Muscle layer of duodenum (tissue), 2 donors: ENCODE measurements at regions not wholly inside any gene's neighbourhood (a gene's known extent, or its start where the extent isn't known, plus 50 kb on each side); places are given as distances from the start of the nearest gene placed in this dataset.

ENCODE experiments used
- H3K27ac ChIP-seq: one replicate; pipeline ENCODE4 v1.7.0; 2013; ENCODE audit warnings: mild to moderate bottlenecking, low read length
- H3K27me3 ChIP-seq: one replicate; pipeline ENCODE4 v1.7.0; 2013; ENCODE audit warnings: low read depth, mild to moderate bottlenecking, control low read depth, low read length
- H3K36me3 ChIP-seq, 2 donors: one replicate each; pipeline ENCODE4 v1.7.0; 2013; ENCODE audit warnings: low read length in 2 of 2, control low read depth in 1 of 2, mild to moderate bottlenecking in 1 of 2; ENCODE audit not compliant: insufficient read depth in 2 of 2, control insufficient read depth in 1 of 2
- H3K4me1 ChIP-seq, 2 donors: one replicate each; pipeline ENCODE4 v1.7.0; 2013; ENCODE audit warnings: low read length in 2 of 2, mild to moderate bottlenecking in 2 of 2, control low read depth in 1 of 2, moderate library complexity in 1 of 2; ENCODE audit not compliant: insufficient read depth in 2 of 2, control insufficient read depth in 1 of 2
- H3K4me3 ChIP-seq, 2 donors: one replicate each; pipeline ENCODE4 v1.7.0; 2013; ENCODE audit warnings: low read length in 2 of 2, low read depth in 1 of 2, mild to moderate bottlenecking in 1 of 2
- H3K9me3 ChIP-seq, 2 donors: one replicate each; pipeline ENCODE4 v1.7.0; 2013; ENCODE audit warnings: low read length in 2 of 2, control low read depth in 1 of 2, mild to moderate bottlenecking in 1 of 2; ENCODE audit not compliant: control insufficient read depth in 1 of 2
- donor health status: healthy.

- no peak overlapping the region for H3K4me3 ChIP-seq
- H3K27ac ChIP-seq = no peak overlapping the region
- H3K4me1 ChIP-seq = no peaks in the 10 kb centered on the region
- H3K27me3 ChIP-seq = no peaks in the 10 kb centered on the region
- H3K9me3 ChIP-seq = no peaks in the 10 kb centered on the region
- no peaks in the 10 kb centered on the region for H3K36me3 ChIP-seq
Measured at GRCh38 chr3:81439108-81439507, 322.3 kb downstream of the GBE1 start.

DNA sequence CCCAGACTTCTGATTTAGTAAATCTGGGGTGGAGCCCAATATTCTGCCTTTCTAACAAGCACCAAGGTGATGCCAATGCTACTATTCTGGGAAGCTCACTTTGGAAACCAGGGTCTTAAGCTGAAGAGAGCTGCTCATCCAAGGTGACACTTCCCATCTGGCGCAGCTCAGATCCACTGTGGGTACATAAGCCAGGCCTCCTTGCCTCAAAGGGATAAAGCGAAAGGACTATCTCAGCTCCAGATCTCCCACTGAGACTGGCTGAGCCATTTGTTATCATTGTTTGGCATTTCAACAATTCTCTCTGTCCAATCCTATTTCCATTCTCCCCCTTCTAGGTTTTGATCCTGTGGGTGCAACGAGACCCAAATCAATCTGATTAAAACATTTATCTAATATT is 323.8 kb downstream of the GBE1 start:
- Histone ChIP-seq H3K4me3 (no peak overlapping the region), H3K27ac (no peak overlapping the region), H3K9me3 (no peaks in the 10 kb centered on the region), H3K36me3 (no peaks in the 10 kb centered on the region), H3K4me1 (no peaks in the 10 kb centered on the region), H3K27me3 (no peaks in the 10 kb centered on the region)

- H3K27me3 ChIP-seq = no peaks in the 10 kb centered on the region
Measured at GRCh38 chr3:81436182-81436581, 325.3 kb downstream of the GBE1 start.

DNA sequence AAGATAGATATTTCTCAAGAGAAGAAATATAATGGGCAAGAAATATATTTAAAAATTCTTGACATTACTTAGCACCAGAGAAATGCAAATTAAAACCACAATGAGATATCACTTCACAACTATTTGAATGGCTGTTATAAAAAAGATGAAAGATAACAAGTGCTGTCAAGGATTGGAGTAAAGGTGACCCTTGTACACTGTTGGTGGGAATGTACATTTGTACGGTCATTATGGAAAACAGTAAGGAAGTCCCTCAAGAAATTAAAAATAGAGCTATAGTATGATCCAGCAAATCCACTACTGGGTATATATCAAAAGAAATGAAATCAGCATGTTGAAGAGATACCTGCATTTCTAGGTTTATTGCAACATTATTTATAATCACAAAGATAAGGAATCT is 326.4 kb downstream of the GBE1 start:
- Histone ChIP-seq H3K9me3 (no peaks in the 10 kb centered on the region), H3K27ac (no peak overlapping the region), H3K4me3 (no peak overlapping the region), H3K4me1 (no peaks in the 10 kb centered on the region), H3K36me3 (no peaks in the 10 kb centered on the region), H3K27me3 (no peaks in the 10 kb centered on the region)

More at GRCh38 chr3:81436182-81436581, 325.3 kb downstream of the GBE1 start:
- Histone ChIP-seq H3K27ac (no peak overlapping the region), H3K4me1 (no peaks in the 10 kb centered on the region), H3K36me3 (no peaks in the 10 kb centered on the region), H3K9me3 (no peaks in the 10 kb centered on the region), H3K4me3 (no peak overlapping the region)

DNA sequence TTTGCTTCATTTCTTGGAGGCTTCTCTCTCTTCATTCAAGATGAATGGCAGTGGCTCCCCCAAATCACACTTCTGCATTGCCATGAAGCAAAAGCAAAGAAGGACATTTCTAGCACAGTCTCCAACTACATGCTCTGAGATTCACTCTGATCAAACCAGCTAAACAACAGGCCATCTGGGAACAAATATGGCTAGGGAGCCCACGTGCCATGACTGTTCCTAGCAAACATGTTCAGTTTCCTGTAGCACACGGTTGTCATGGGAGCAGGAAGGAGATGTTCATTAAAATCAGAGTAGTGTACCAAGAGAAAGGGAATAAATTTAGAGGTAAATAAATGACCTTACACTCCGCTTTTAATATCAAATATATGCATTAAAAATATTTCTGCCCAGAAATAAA is 327.3 kb downstream of the GBE1 start:
- H3K4me3 ChIP-seq = no peak overlapping the region
- no peaks in the 10 kb centered on the region for H3K36me3 ChIP-seq
- H3K9me3 ChIP-seq = no peaks in the 10 kb centered on the region
- no peaks in the 10 kb centered on the region for H3K27me3 ChIP-seq
- no peak overlapping the region for H3K27ac ChIP-seq
- H3K4me1 ChIP-seq = no peaks in the 10 kb centered on the region

- Histone ChIP-seq H3K4me3 (no peak overlapping the region), H3K4me1 (no peaks in the 10 kb centered on the region), H3K27me3 (no peaks in the 10 kb centered on the region), H3K36me3 (no peaks in the 10 kb centered on the region), H3K27ac (no peak overlapping the region), H3K9me3 (no peaks in the 10 kb centered on the region)
Measured at GRCh38 chr3:81433675-81434074, 327.8 kb downstream of the GBE1 start.

DNA sequence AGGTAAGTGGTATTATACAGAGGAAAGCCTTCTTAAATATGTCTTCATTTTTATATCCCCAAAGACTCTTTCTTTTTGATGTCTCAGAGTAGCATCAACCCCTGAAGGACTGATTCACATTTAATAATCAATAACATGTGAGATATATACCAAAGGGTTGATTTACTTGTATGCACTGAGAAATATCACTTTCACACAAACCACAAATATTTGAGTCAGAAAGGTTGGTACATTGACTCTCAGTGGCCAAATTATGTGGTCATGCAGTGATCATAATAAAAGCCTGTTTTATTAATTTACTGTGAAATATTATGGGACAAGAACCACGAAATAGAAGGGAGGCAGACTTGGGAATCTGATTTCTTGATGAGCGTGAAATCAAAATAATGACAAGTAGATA is 329.0 kb downstream of the GBE1 start:
- no peaks in the 10 kb centered on the region for H3K4me1 ChIP-seq
- no peaks in the 10 kb centered on the region for H3K9me3 ChIP-seq
- no peaks in the 10 kb centered on the region for H3K27me3 ChIP-seq
- H3K36me3 ChIP-seq = no peaks in the 10 kb centered on the region
- H3K27ac ChIP-seq = no peak overlapping the region
- no peak overlapping the region for H3K4me3 ChIP-seq

- no peaks in the 10 kb centered on the region for H3K27me3 ChIP-seq
- H3K9me3 ChIP-seq = no peaks in the 10 kb centered on the region
- no peaks in the 10 kb centered on the region for H3K36me3 ChIP-seq
- H3K27ac ChIP-seq = no peak overlapping the region
- H3K4me1 ChIP-seq = no peaks in the 10 kb centered on the region
- no peak overlapping the region for H3K4me3 ChIP-seq
Measured at GRCh38 chr3:81426826-81427577, 334.4 kb downstream of the GBE1 start.

GRCh38 chr3:81425198-81425868 is 336.1 kb downstream of the GBE1 start:
- Histone ChIP-seq H3K27ac (no peak overlapping the region), H3K9me3 (no peaks in the 10 kb centered on the region), H3K4me1 (no peaks in the 10 kb centered on the region), H3K27me3 (no peaks in the 10 kb centered on the region), H3K36me3 (no peaks in the 10 kb centered on the region), H3K4me3 (no peak overlapping the region)

- Histone ChIP-seq H3K36me3 (no peaks in the 10 kb centered on the region), H3K27me3 (no peaks in the 10 kb centered on the region), H3K4me3 (no peak overlapping the region), H3K4me1 (no peaks in the 10 kb centered on the region), H3K9me3 (no peaks in the 10 kb centered on the region), H3K27ac (no peak overlapping the region)
Measured at GRCh38 chr3:81419228-81419627, 342.2 kb downstream of the GBE1 start.

DNA sequence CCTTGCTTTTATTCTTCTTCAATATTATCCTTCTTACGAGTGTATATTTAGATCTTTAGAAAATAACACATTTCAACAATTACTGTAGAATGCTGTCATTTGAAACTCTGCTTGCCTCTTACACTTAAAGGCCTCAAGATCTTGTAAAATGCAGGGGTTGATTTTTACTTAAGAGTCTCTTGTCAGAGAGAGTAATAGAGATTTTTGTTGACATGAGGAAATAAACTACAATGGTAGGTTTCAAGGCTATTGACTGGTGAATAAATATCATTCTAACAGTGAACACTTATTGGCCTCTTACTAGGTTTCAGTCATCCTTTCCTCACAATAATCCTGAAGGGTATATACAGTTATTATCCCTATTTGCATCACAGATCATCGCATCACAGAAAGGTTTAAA is 344.6 kb downstream of the GBE1 start:
- H3K4me3 ChIP-seq = no peak overlapping the region
- H3K36me3 ChIP-seq = no peaks in the 10 kb centered on the region
- H3K4me1 ChIP-seq = no peaks in the 10 kb centered on the region
- H3K27me3 ChIP-seq = no peaks in the 10 kb centered on the region
- no peaks in the 10 kb centered on the region for H3K9me3 ChIP-seq
- H3K27ac ChIP-seq = no peak overlapping the region

DNA sequence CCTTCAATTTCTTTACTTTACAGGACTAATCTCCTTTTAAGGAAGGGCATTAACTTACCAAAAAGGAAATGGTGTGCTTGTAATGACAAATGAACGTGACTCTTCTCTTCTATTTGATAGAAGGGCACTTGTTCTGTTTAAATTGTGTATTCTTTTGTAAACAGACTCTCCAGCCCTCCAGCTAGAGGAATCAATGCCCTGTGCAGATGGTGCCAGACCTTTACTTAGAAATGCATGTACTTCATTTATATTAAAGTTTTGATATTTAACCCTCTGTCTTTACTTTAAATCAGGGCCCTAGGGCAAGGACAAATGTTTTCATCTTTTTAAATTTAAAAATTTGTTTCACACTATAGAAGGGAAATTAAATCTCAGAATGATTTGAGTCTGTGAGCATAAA is 355.1 kb downstream of the GBE1 start:
- Histone ChIP-seq H3K27me3 (no peaks in the 10 kb centered on the region), H3K27ac (no peak overlapping the region), H3K4me3 (no peak overlapping the region), H3K36me3 (no peaks in the 10 kb centered on the region), H3K4me1 (no peaks in the 10 kb centered on the region), H3K9me3 (no peaks in the 10 kb centered on the region)
